HL-60 (cell line): ENCODE measurements at regions not wholly inside any gene's neighbourhood (a gene's known extent, or its start where the extent isn't known, plus 50 kb on each side); places are given as distances from the start of the nearest gene placed in this dataset.

ENCODE experiments used
- DNase-seq, 2 experiments: peaks; one replicate each; pipeline ENCODE4 v3.0.0-alpha.2; 2010 to 2020; ENCODE audit warnings: low read depth in 1 of 2, low spot score in 1 of 2
- H3K27ac ChIP-seq: fragments of 250-450 bp; sonication (Bioruptor Pico); replicated peaks from 2 replicates; pipeline ENCODE4 v1.5.1; 2020; ENCODE audit warnings: mild to moderate bottlenecking, moderate library complexity
- H3K27me3 ChIP-seq: fragments of 250-450 bp; sonication (Bioruptor Pico); 2 replicates; pipeline ENCODE4 v1.5.1; 2021; ENCODE audit warnings: mild to moderate bottlenecking, moderate library complexity; ENCODE audit not compliant: insufficient read depth, poor library complexity, severe bottlenecking
- H3K4me3 ChIP-seq: replicated peaks from 2 replicates; pipeline ENCODE4 v1.5.1; 2011; ENCODE audit warnings: mild to moderate bottlenecking, control low read depth, low read length; ENCODE audit not compliant: insufficient read depth
- GABPA ChIP-seq: IDR thresholded peaks from 2 replicates; pipeline ENCODE4 v1.6.1; 2012; ENCODE audit warnings: low read depth
- POLR2AphosphoS5 ChIP-seq: IDR thresholded peaks from 2 replicates; pipeline ENCODE4 v1.6.1; 2012; ENCODE audit warnings: low read depth
- REST ChIP-seq: IDR thresholded peaks from 2 replicates; pipeline ENCODE4 v1.6.1; 2012; ENCODE audit warnings: low read depth; ENCODE audit not compliant: insufficient replicate concordance
- SPI1 ChIP-seq: IDR thresholded peaks from 2 replicates; pipeline ENCODE4 v1.6.1; 2012; ENCODE audit warnings: low read depth, mild to moderate bottlenecking, borderline replicate concordance
- TF ChIP-seq, protein P1 (sequence below): IDR thresholded peaks from one replicate; pipeline ENCODE4 v1.5.1; 2011; ENCODE audit warnings: low read length, control low read depth, inconsistent platforms; ENCODE audit not compliant: insufficient read depth

GRCh38 chr5:26282190-26282589 lies 756.2 kb downstream of the CDH9 start:
- DNase-seq: no peak
- no peak overlapping the region for H3K4me3 ChIP-seq
- TF ChIP-seq, protein P1, sequence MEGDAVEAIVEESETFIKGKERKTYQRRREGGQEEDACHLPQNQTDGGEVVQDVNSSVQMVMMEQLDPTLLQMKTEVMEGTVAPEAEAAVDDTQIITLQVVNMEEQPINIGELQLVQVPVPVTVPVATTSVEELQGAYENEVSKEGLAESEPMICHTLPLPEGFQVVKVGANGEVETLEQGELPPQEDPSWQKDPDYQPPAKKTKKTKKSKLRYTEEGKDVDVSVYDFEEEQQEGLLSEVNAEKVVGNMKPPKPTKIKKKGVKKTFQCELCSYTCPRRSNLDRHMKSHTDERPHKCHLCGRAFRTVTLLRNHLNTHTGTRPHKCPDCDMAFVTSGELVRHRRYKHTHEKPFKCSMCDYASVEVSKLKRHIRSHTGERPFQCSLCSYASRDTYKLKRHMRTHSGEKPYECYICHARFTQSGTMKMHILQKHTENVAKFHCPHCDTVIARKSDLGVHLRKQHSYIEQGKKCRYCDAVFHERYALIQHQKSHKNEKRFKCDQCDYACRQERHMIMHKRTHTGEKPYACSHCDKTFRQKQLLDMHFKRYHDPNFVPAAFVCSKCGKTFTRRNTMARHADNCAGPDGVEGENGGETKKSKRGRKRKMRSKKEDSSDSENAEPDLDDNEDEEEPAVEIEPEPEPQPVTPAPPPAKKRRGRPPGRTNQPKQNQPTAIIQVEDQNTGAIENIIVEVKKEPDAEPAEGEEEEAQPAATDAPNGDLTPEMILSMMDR: no peak
- TF ChIP-seq SPI1: no peak
- TF ChIP-seq POLR2AphosphoS5: no peak
- TF ChIP-seq GABPA: no peak
- TF ChIP-seq REST: no peak
- H3K27me3 ChIP-seq: no peaks in the 10 kb centered on the region
- H3K27ac ChIP-seq: no peak overlapping the region

DNA sequence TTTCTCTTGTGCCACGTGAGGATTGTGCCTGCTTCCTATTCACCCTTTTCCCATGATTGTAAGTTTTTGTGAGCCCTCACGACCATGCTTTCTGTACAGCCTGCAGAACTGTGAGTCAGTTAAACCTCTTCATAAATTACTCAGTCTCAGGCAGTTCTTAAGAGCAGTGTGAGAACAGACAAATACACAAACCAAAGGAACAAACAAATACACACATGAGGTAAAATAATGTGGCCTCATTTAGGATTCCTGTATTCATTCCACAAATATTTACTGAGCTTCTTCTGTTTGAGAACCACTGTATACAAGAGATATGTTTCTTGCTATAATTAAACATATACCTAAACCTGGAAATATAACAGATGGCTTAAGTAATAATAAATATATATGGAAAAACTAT lies 760.3 kb downstream of the CDH9 start:
- TF ChIP-seq, protein P1: no peak
- TF ChIP-seq SPI1: no peak
- no peak for TF ChIP-seq GABPA
- TF ChIP-seq POLR2AphosphoS5: no peak
- TF ChIP-seq REST: no peak

DNA sequence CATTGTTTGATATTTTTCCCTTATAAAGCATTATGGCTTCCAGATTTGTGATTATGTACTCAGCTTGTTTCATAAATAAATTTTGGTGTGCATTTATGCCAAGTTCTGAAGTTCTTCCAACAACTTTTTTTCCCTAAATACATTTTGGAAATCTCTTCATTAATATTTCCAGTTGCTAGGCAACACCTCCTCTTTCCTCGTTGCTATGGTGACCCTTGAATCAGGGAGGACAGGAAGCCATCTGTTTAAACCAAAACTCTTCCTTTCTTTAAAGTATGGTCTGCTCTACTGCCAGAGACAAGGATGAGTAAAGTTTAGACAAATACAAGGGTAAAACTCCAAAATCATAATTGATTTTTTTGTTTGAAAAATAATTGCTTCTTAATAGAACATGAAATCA lies 779.3 kb downstream of the CDH9 start:
- TF ChIP-seq SPI1 (no peak), GABPA (no peak), REST (no peak), POLR2AphosphoS5 (no peak)
- TF ChIP-seq, protein P1: no peak
- DNase-seq: no peak
- no peak overlapping the region for H3K4me3 ChIP-seq
- no peaks in the 10 kb centered on the region for H3K27me3 ChIP-seq
- no peak overlapping the region for H3K27ac ChIP-seq

More for the DNA sequence above, 760.3 kb downstream of the CDH9 start:
- no peak overlapping the region for H3K4me3 ChIP-seq
- no peak for DNase-seq
- H3K27me3 ChIP-seq: no peaks in the 10 kb centered on the region
- H3K27ac ChIP-seq: no peak overlapping the region
